ENCODE measurements at regions not wholly inside any gene's neighbourhood (a gene's known extent, or its start where the extent isn't known, plus 50 kb on each side); places are given as distances from the start of the nearest gene placed in this dataset.

GRCh38 chr3:164094546-164094945 lies 983.8 kb downstream of the SI start:
- Histone ChIP-seq H3K27ac (ENCODE audit: insufficient read depth, low read length) (no peak overlapping the region), H3K79me2 (ENCODE audit: control insufficient read depth, insufficient read depth, low read length) (no peaks in the 10 kb centered on the region), H3K4me1 (ENCODE audit: control insufficient read depth, extremely low read depth, insufficient read depth, low read length) (no peaks in the 10 kb centered on the region), H3K4me2 (ENCODE audit: extremely low read depth, insufficient read depth, low read length) (no peak overlapping the region), H4K20me1 (ENCODE audit: control insufficient read depth, extremely low read depth, insufficient read depth, low read length) (no peaks in the 10 kb centered on the region), H3K4me3 (replicated peaks in 1 of 4; ENCODE audit: control extremely low read depth in 1 of 4, insufficient read depth in 1 of 4, low read depth in 3 of 4, low read length in 4 of 4) (no peak overlapping the region), H3K9ac (ENCODE audit: insufficient read depth, low read length) (no peak overlapping the region), H3K9me3 (ENCODE audit: control insufficient read depth, insufficient read depth, low read depth, low read length) (no peaks in the 10 kb centered on the region), H2AFZ (ENCODE audit: low read length) (no peak overlapping the region), H3K36me3 (ENCODE audit: control insufficient read depth, insufficient read depth, low read length) (no peaks in the 10 kb centered on the region), H3K27me3 (ENCODE audit: control insufficient read depth, insufficient read depth, low read length) (no peaks in the 10 kb centered on the region)
- DNase-seq (ENCODE audit: low read depth in 2 of 2), result no peak
- TF ChIP-seq CTCF (conservative IDR thresholded peaks at IDR 0.05 in 1 of 2, IDR thresholded peaks at IDR 0.05 in 1 of 2; ENCODE audit: low read depth in 1 of 2, low read length in 2 of 2) (no peak), EZH2 (IDR thresholded peaks at IDR 0.05; ENCODE audit: low read length, missing control alignments) (no peak)

- Histone ChIP-seq H3K4me1 (ENCODE audit: control insufficient read depth, extremely low read depth, insufficient read depth, low read length) (no peaks in the 10 kb centered on the region), H3K9me3 (ENCODE audit: control insufficient read depth, insufficient read depth, low read depth, low read length) (no peaks in the 10 kb centered on the region), H3K79me2 (ENCODE audit: control insufficient read depth, insufficient read depth, low read length) (no peaks in the 10 kb centered on the region), H2AFZ (ENCODE audit: low read length) (no peak overlapping the region), H3K27ac (ENCODE audit: insufficient read depth, low read length) (no peak overlapping the region), H3K27me3 (ENCODE audit: control insufficient read depth, insufficient read depth, low read length) (no peaks in the 10 kb centered on the region), H3K9ac (ENCODE audit: insufficient read depth, low read length) (no peak overlapping the region), H4K20me1 (ENCODE audit: control insufficient read depth, extremely low read depth, insufficient read depth, low read length) (no peaks in the 10 kb centered on the region), H3K4me2 (ENCODE audit: extremely low read depth, insufficient read depth, low read length) (no peak overlapping the region), H3K36me3 (ENCODE audit: control insufficient read depth, insufficient read depth, low read length) (no peaks in the 10 kb centered on the region), H3K4me3 (replicated peaks in 1 of 4; ENCODE audit: control extremely low read depth in 1 of 4, insufficient read depth in 1 of 4, low read depth in 3 of 4, low read length in 4 of 4) (no peak overlapping the region)
- DNase-seq (ENCODE audit: low read depth in 2 of 2), result no peak
- TF ChIP-seq CTCF (conservative IDR thresholded peaks at IDR 0.05 in 1 of 2, IDR thresholded peaks at IDR 0.05 in 1 of 2; ENCODE audit: low read depth in 1 of 2, low read length in 2 of 2), result no peak
- TF ChIP-seq EZH2 (IDR thresholded peaks at IDR 0.05; ENCODE audit: low read length, missing control alignments), result no peak
These were observed 998.1 kb downstream of the SI start for GRCh38 chr3:164080208-164080607.

GRCh38 chr3:164064298-164064697 lies 1014.0 kb downstream of the SI start:
- DNase-seq (ENCODE audit: low read depth in 2 of 2), result no peak
- no peak overlapping the region for H3K9ac ChIP-seq (ENCODE audit: insufficient read depth, low read length)
- no peaks in the 10 kb centered on the region for H3K27me3 ChIP-seq (ENCODE audit: control insufficient read depth, insufficient read depth, low read length)

More at GRCh38 chr3:164064298-164064697, 1014.0 kb downstream of the SI start:
- H3K4me2 ChIP-seq (ENCODE audit: extremely low read depth, insufficient read depth, low read length), result no peak overlapping the region
- H4K20me1 ChIP-seq (ENCODE audit: control insufficient read depth, extremely low read depth, insufficient read depth, low read length), result no peaks in the 10 kb centered on the region
- no peak for TF ChIP-seq CTCF (conservative IDR thresholded peaks at IDR 0.05 in 1 of 2, IDR thresholded peaks at IDR 0.05 in 1 of 2; ENCODE audit: low read depth in 1 of 2, low read length in 2 of 2)
- TF ChIP-seq EZH2 (IDR thresholded peaks at IDR 0.05; ENCODE audit: low read length, missing control alignments), result no peak
- H3K79me2 ChIP-seq (ENCODE audit: control insufficient read depth, insufficient read depth, low read length), result no peaks in the 10 kb centered on the region
- no peaks in the 10 kb centered on the region for H3K36me3 ChIP-seq (ENCODE audit: control insufficient read depth, insufficient read depth, low read length)
- H3K4me3 ChIP-seq (replicated peaks in 1 of 4; ENCODE audit: control extremely low read depth in 1 of 4, insufficient read depth in 1 of 4, low read depth in 3 of 4, low read length in 4 of 4), result no peak overlapping the region
- no peaks in the 10 kb centered on the region for H3K9me3 ChIP-seq (ENCODE audit: control insufficient read depth, insufficient read depth, low read depth, low read length)
- H2AFZ ChIP-seq (ENCODE audit: low read length), result no peak overlapping the region
- H3K27ac ChIP-seq (ENCODE audit: insufficient read depth, low read length), result no peak overlapping the region
- no peaks in the 10 kb centered on the region for H3K4me1 ChIP-seq (ENCODE audit: control insufficient read depth, extremely low read depth, insufficient read depth, low read length)
